Testis (tissue), 2 donors: ENCODE measurements at regions not wholly inside any gene's neighbourhood (a gene's known extent, or its start where the extent isn't known, plus 50 kb on each side); places are given as distances from the start of the nearest gene placed in this dataset.

Source experiments
- DNase-seq: peaks from one replicate; pipeline ENCODE4 v3.0.0-alpha.2; 2019
- H3K27ac ChIP-seq, 2 donors: fragments of 200-600 bp; sonication (generic); one replicate each; pipeline ENCODE4 v1.5.1; 2019
- H3K27me3 ChIP-seq: fragments of 200-600 bp; sonication (generic); one replicate; pipeline ENCODE4 v1.5.1; 2019
- H3K36me3 ChIP-seq: fragments of 200-600 bp; sonication (generic); one replicate; pipeline ENCODE4 v1.5.1; 2017; ENCODE audit warnings: low read depth; ENCODE audit errors: missing control alignments
- H3K4me1 ChIP-seq: fragments of 200-600 bp; sonication (generic); one replicate; pipeline ENCODE4 v1.5.1; 2019
- H3K4me3 ChIP-seq, 2 donors: fragments of 200-600 bp; sonication (generic); one replicate each; pipeline ENCODE4 v1.5.1; 2017 to 2019
- H3K9me3 ChIP-seq: fragments of 200-600 bp; sonication (generic); one replicate; pipeline ENCODE4 v1.5.1; 2017
- POLR2A ChIP-seq: fragments of 450-650 bp; IDR thresholded peaks from one replicate; pipeline ENCODE4 v1.6.1; 2017; ENCODE audit warnings: antibody characterized with exemption, mild to moderate bottlenecking, moderate library complexity
- WGBS, 2 donors: methylation state at CpG; one replicate each; pipeline ENCODE4 v1.1.5; 2018; 5-methylcytosine and 5-hydroxymethylcytosine counted together
- intact Hi-C: fragments of 100-400 bp; cut with DNase I; formaldehyde crosslinking; loops from one replicate; pipeline ENCODE4 v1.15.1; 2023; ENCODE audit warnings: low total_unique reads
- TF ChIP-seq, protein P1 (sequence below), 3 experiments: fragments of 450-650 bp in 2 of 3; fragments of 200-600 bp in 1 of 3; sonication (generic) in 1 of 3; IDR thresholded peaks; one replicate each; pipeline ENCODE4 v1.5.1; 2016 to 2019; ENCODE audit warnings: antibody characterized with exemption in 3 of 3, mild to moderate bottlenecking in 2 of 3, moderate library complexity in 1 of 3

DNA sequence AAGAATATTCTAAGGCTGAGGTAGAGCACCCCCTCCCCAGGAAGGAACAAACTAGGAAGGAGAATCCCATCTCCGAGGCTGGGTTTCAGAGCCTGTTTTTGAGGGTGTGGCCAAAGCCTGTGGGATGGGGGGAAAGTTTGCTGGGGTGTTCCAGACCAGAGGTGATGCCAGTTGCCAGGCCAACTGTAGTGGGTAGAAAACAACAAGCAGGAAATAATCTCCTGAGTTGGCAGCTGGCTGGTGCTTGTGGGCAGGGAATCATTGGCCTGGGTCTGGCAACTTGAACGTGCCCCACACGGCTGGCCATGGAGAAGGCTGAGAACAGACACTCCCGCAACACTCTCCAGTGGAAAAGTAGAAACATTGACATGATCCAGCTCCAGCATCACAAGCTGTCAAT is 385.6 kb downstream of the ETS1 start:
- Histone ChIP-seq H3K4me3 (no peak overlapping the region), H3K27me3 (no peaks in the 10 kb centered on the region), H3K9me3 (no peaks in the 10 kb centered on the region), H3K36me3 (no peaks in the 10 kb centered on the region), H3K27ac (no peak overlapping the region), H3K4me1 (no peaks in the 10 kb centered on the region)
- DNase-seq: no peak
- intact Hi-C loops: no loop called here
- TF ChIP-seq, protein P1, sequence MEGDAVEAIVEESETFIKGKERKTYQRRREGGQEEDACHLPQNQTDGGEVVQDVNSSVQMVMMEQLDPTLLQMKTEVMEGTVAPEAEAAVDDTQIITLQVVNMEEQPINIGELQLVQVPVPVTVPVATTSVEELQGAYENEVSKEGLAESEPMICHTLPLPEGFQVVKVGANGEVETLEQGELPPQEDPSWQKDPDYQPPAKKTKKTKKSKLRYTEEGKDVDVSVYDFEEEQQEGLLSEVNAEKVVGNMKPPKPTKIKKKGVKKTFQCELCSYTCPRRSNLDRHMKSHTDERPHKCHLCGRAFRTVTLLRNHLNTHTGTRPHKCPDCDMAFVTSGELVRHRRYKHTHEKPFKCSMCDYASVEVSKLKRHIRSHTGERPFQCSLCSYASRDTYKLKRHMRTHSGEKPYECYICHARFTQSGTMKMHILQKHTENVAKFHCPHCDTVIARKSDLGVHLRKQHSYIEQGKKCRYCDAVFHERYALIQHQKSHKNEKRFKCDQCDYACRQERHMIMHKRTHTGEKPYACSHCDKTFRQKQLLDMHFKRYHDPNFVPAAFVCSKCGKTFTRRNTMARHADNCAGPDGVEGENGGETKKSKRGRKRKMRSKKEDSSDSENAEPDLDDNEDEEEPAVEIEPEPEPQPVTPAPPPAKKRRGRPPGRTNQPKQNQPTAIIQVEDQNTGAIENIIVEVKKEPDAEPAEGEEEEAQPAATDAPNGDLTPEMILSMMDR (IDR thresholded peaks at IDR 0.05): no peak
- TF ChIP-seq POLR2A: no peak
- WGBS, 2 donors: 82 to 86% methylated on average over 4 of the region's 4 CpGs

DNA sequence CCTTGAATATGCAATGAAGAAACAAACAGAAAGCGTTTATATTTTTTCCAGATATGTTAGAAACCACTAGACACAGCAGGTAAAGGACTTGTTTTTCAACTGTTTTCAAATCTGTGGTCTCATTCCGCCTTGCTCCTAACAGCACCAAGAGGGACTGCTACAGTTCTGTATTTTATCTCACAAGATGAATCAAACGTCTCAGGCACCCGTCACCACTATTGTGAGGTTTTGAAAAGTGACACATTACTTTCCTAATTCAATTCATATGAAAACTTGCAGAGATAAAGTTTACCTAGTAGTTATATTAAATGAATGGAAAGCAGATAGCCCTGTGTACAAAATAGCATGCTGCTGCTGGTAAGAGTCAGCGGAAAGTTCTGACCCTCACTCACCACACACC is 386.3 kb downstream of the ETS1 start:
- Histone ChIP-seq H3K36me3 (no peaks in the 10 kb centered on the region), H3K9me3 (no peaks in the 10 kb centered on the region), H3K27ac (no peak overlapping the region), H3K4me3 (no peak overlapping the region), H3K4me1 (no peaks in the 10 kb centered on the region), H3K27me3 (no peaks in the 10 kb centered on the region)
- 90 to 91% methylated on average over 5 of the region's 5 CpGs for WGBS, 2 donors
- no peak for DNase-seq
- TF ChIP-seq, protein P1 (IDR thresholded peaks at IDR 0.05): no peak
- TF ChIP-seq POLR2A: no peak
- intact Hi-C loops: no loop called here

DNA sequence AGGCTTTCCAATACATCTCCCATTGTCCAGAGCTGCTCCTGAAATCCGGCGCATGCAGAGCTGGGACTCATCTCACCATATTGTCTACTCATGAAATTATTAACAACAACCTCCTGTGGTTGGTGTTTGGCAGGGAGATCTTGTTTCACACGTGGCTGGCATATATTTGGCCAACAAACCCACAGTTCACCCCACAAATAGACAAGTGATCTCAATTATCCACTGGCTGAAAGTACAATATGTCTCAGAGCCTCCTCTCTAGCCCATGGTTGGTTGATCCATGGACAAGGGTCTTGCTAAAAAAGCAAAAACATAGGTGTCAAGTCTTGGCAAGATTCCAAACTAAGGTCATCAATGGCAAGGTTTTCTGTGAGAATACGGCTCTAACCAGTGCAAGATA is 386.9 kb downstream of the ETS1 start:
- H3K36me3 ChIP-seq: no peaks in the 10 kb centered on the region
- DNase-seq: no peak
- TF ChIP-seq, protein P1 (IDR thresholded peaks at IDR 0.05): no peak
- TF ChIP-seq POLR2A: no peak
- intact Hi-C loops: no loop called here
- no peaks in the 10 kb centered on the region for H3K4me1 ChIP-seq
- H3K9me3 ChIP-seq: no peaks in the 10 kb centered on the region
- H3K27me3 ChIP-seq: no peaks in the 10 kb centered on the region
- WGBS, 2 donors: 74 to 92% methylated on average over 4 of the region's 4 CpGs
- H3K4me3 ChIP-seq: no peak overlapping the region
- no peak overlapping the region for H3K27ac ChIP-seq

GRCh38 chr11:128198216-128198772 is 389.1 kb downstream of the ETS1 start:
- intact Hi-C loops: no loop called here
- Histone ChIP-seq H3K4me3 (no peak overlapping the region), H3K27me3 (no peaks in the 10 kb centered on the region), H3K9me3 (no peaks in the 10 kb centered on the region), H3K27ac (no peak overlapping the region), H3K36me3 (no peaks in the 10 kb centered on the region), H3K4me1 (no peaks in the 10 kb centered on the region)
- WGBS, 2 donors: 80 to 90% methylated on average over 2 of the region's 2 CpGs
- TF ChIP-seq POLR2A: no peak
- TF ChIP-seq, protein P1 (IDR thresholded peaks at IDR 0.05): no peak
- no peak for DNase-seq

DNA sequence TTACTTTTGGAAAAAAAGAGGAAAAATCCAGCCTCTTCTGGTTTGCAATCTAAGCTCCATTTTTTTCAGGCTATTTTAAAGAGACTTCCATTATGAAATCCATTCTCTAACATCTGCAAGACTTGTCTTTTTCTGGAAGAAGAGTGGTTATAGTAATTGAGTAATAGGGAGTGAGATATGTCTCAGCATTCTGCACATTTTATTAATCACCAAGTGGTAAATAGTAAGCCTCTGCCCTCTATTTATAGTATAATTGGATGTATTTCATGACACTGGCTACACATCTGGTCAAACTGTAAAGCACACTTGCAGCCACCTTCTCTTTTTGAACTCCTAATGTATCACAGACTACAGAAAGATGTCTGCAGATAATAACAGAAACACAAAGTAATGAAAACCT is 391.1 kb downstream of the ETS1 start:
- Histone ChIP-seq H3K27me3 (no peaks in the 10 kb centered on the region), H3K9me3 (no peaks in the 10 kb centered on the region), H3K27ac (no peak overlapping the region), H3K4me1 (no peaks in the 10 kb centered on the region), H3K4me3 (no peak overlapping the region), H3K36me3 (no peaks in the 10 kb centered on the region)
- TF ChIP-seq, protein P1 (IDR thresholded peaks at IDR 0.05): no peak
- no peak for TF ChIP-seq POLR2A
- DNase-seq: no peak
- intact Hi-C loops: no loop called here
